ENCODE measurements at regions not wholly inside any gene's neighbourhood (a gene's known extent, or its start where the extent isn't known, plus 50 kb on each side); places are given as distances from the start of the nearest gene placed in this dataset.

DNA sequence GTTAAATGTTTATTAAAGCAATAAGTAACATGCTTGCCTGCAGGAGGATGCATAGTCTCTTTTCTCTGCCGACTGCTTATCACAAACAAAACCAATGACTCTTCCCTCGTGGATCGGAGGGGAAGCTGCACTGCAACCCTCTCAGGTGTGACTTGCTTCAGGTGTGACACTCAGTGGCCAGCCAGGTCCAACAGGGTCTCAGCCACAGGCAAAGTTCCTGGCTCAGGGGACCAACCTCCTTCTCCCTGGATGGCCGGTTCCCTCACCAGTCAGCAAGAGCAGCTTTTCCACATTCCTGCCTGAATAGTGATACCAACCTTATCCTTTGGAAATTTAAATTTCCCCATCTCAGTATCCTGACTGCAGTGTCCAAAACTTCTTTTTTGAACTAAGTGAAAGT lies 383.5 kb downstream of the CMPK2 start:
- in situ Hi-C loops (cut with HindIII; ENCODE audit: low pct_unique_long_range_greater_than_20kb, low sequenced_read_pairs) (no loop called here), intact Hi-C loops (cut with micrococcal nuclease; ENCODE audit: unreplicated experiment) (no loop called here)
- Histone ChIP-seq H3K27me3 (ENCODE audit: control insufficient read depth, insufficient read depth, low read length) (no peaks in the 10 kb centered on the region), H3K4me1 (ENCODE audit: control insufficient read depth, insufficient read depth, low read length) (no peaks in the 10 kb centered on the region), H3K36me3 (ENCODE audit: control insufficient read depth, insufficient read depth, low read length) (no peaks in the 10 kb centered on the region), H3K27ac (ENCODE audit: low read length) (no peak overlapping the region), H3K9me3 (ENCODE audit: control insufficient read depth, insufficient read depth, low read depth, low read length) (peaks cover 5% of the 10 kb centered on the region; the same call in 1 of the 2 replicates), H3K4me3 (ENCODE audit: low read depth in 2 of 2, low read length in 2 of 2) (no peak overlapping the region)
- ChIA-PET POLR2A (no interaction called here), CTCF (no interaction called here)
- ATAC-seq (no peak), DNase-seq (ENCODE audit: low read depth, low spot score) (no peak)
- TF ChIP-seq, protein P1, sequence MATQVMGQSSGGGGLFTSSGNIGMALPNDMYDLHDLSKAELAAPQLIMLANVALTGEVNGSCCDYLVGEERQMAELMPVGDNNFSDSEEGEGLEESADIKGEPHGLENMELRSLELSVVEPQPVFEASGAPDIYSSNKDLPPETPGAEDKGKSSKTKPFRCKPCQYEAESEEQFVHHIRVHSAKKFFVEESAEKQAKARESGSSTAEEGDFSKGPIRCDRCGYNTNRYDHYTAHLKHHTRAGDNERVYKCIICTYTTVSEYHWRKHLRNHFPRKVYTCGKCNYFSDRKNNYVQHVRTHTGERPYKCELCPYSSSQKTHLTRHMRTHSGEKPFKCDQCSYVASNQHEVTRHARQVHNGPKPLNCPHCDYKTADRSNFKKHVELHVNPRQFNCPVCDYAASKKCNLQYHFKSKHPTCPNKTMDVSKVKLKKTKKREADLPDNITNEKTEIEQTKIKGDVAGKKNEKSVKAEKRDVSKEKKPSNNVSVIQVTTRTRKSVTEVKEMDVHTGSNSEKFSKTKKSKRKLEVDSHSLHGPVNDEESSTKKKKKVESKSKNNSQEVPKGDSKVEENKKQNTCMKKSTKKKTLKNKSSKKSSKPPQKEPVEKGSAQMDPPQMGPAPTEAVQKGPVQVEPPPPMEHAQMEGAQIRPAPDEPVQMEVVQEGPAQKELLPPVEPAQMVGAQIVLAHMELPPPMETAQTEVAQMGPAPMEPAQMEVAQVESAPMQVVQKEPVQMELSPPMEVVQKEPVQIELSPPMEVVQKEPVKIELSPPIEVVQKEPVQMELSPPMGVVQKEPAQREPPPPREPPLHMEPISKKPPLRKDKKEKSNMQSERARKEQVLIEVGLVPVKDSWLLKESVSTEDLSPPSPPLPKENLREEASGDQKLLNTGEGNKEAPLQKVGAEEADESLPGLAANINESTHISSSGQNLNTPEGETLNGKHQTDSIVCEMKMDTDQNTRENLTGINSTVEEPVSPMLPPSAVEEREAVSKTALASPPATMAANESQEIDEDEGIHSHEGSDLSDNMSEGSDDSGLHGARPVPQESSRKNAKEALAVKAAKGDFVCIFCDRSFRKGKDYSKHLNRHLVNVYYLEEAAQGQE (IDR thresholded peaks at IDR 0.05; ENCODE audit: insufficient read depth in 1 of 2, low read depth in 2 of 2, low read length in 1 of 2) = no peak
- TF ChIP-seq SIN3A (IDR thresholded peaks at IDR 0.05; ENCODE audit: borderline replicate concordance, insufficient read depth, low read depth, low read length) (no peak), POLR2AphosphoS5 (IDR thresholded peaks at IDR 0.05; ENCODE audit: low read depth, low read length) (no peak), TCF7L2 (IDR thresholded peaks at IDR 0.05; ENCODE audit: low read depth, low read length) (no peak)
- TF ChIP-seq, protein P2, sequence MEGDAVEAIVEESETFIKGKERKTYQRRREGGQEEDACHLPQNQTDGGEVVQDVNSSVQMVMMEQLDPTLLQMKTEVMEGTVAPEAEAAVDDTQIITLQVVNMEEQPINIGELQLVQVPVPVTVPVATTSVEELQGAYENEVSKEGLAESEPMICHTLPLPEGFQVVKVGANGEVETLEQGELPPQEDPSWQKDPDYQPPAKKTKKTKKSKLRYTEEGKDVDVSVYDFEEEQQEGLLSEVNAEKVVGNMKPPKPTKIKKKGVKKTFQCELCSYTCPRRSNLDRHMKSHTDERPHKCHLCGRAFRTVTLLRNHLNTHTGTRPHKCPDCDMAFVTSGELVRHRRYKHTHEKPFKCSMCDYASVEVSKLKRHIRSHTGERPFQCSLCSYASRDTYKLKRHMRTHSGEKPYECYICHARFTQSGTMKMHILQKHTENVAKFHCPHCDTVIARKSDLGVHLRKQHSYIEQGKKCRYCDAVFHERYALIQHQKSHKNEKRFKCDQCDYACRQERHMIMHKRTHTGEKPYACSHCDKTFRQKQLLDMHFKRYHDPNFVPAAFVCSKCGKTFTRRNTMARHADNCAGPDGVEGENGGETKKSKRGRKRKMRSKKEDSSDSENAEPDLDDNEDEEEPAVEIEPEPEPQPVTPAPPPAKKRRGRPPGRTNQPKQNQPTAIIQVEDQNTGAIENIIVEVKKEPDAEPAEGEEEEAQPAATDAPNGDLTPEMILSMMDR (IDR thresholded peaks at IDR 0.05) = no peak
- BruUV-seq (replicated peaks) = no TSS peak

DNA sequence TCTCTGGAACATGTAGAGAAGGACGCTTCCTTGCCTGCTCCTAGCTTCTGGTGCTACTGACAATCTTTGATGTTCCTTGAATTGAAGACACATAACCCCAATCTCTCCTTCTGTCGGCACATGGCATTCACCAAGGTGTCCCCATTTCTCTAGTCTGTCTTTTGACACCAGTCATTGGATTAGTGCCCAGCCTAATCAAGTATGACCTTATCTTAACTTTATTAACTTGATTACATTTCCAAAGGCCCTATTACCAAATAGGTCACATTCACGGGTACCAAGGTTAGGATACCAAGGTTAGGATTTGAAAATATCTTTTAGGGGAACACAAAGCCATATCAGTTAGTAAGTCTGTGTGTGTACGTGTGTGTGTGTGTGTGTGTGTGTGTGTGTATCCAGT lies 377.9 kb downstream of the CMPK2 start:
- Histone ChIP-seq H3K27me3 (ENCODE audit: control insufficient read depth, insufficient read depth, low read length) (no peaks in the 10 kb centered on the region), H3K9me3 (ENCODE audit: control insufficient read depth, insufficient read depth, low read depth, low read length) (no peaks in the 10 kb centered on the region), H3K27ac (ENCODE audit: low read length) (no peak overlapping the region), H3K4me3 (ENCODE audit: low read depth in 2 of 2, low read length in 2 of 2) (no peak overlapping the region), H3K36me3 (ENCODE audit: control insufficient read depth, insufficient read depth, low read length) (no peaks in the 10 kb centered on the region), H3K4me1 (ENCODE audit: control insufficient read depth, insufficient read depth, low read length) (no peaks in the 10 kb centered on the region)
- POLR2A ChIA-PET = no interaction called here
- CTCF ChIA-PET = no interaction called here
- no TSS peak for BruUV-seq (replicated peaks)
- in situ Hi-C loops (cut with HindIII; ENCODE audit: low pct_unique_long_range_greater_than_20kb, low sequenced_read_pairs) = no loop called here
- ATAC-seq (no peak), DNase-seq (ENCODE audit: low read depth, low spot score) (no peak)
- intact Hi-C loops (cut with micrococcal nuclease; ENCODE audit: unreplicated experiment) = no loop called here
- TF ChIP-seq SIN3A (IDR thresholded peaks at IDR 0.05; ENCODE audit: borderline replicate concordance, insufficient read depth, low read depth, low read length) = no peak
- TF ChIP-seq TCF7L2 (IDR thresholded peaks at IDR 0.05; ENCODE audit: low read depth, low read length) = no peak
- TF ChIP-seq POLR2AphosphoS5 (IDR thresholded peaks at IDR 0.05; ENCODE audit: low read depth, low read length) = no peak
- TF ChIP-seq, protein P2 (IDR thresholded peaks at IDR 0.05) = no peak
- TF ChIP-seq, protein P1 (IDR thresholded peaks at IDR 0.05; ENCODE audit: insufficient read depth in 1 of 2, low read depth in 2 of 2, low read length in 1 of 2) = no peak
